Liver (tissue), 3 donors: ENCODE measurements at regions not wholly inside any gene's neighbourhood (a gene's known extent, or its start where the extent isn't known, plus 50 kb on each side); places are given as distances from the start of the nearest gene placed in this dataset.

ENCODE experiments used
- EGR1 ChIP-seq, 2 donors: IDR thresholded peaks; 2 replicates each; pipeline ENCODE4 v1.6.1; 2016 to 2018; ENCODE audit warnings: antibody characterized with exemption in 2 of 2, low read depth in 2 of 2
- FOXA1 ChIP-seq: IDR thresholded peaks from 2 replicates; pipeline ENCODE4 v1.6.1; 2016; ENCODE audit warnings: antibody characterized with exemption
- HNF4G ChIP-seq: IDR thresholded peaks from 2 replicates; pipeline ENCODE4 v1.6.1; 2016; ENCODE audit warnings: antibody characterized with exemption
- JUND ChIP-seq, 2 donors: IDR thresholded peaks; 2 replicates each; pipeline ENCODE4 v1.6.1; 2016; ENCODE audit warnings: antibody characterized with exemption in 2 of 2
- RAD21 ChIP-seq, 2 donors: IDR thresholded peaks; 2 replicates each; pipeline ENCODE4 v1.6.1; 2016; ENCODE audit warnings: antibody characterized with exemption in 2 of 2, mild to moderate bottlenecking in 2 of 2
- SP1 ChIP-seq: IDR thresholded peaks from 2 replicates; pipeline ENCODE4 v1.6.1; 2018; ENCODE audit warnings: antibody characterized with exemption, mild to moderate bottlenecking
- YY1 ChIP-seq: IDR thresholded peaks from 2 replicates; pipeline ENCODE4 v1.6.1; 2016; ENCODE audit warnings: antibody characterized with exemption, mild to moderate bottlenecking
- TF ChIP-seq, protein P1 (sequence below): fragments of 150-350 bp; IDR thresholded peaks from 2 replicates; pipeline ENCODE4 v1.5.1; 2017; ENCODE audit warnings: improper control_type of control experiment, low read depth, low read length; ENCODE audit not compliant: missing input control
- donor health status: healthy.
- donor health status: healthy.

GRCh38 chr2:204251158-204251997 lies 293.9 kb upstream of the PARD3B start:
- TF ChIP-seq EGR1 (IDR thresholded peaks at IDR 0.05; ENCODE audit: low read depth in 2 of 2) = no peak
- TF ChIP-seq, protein P1, sequence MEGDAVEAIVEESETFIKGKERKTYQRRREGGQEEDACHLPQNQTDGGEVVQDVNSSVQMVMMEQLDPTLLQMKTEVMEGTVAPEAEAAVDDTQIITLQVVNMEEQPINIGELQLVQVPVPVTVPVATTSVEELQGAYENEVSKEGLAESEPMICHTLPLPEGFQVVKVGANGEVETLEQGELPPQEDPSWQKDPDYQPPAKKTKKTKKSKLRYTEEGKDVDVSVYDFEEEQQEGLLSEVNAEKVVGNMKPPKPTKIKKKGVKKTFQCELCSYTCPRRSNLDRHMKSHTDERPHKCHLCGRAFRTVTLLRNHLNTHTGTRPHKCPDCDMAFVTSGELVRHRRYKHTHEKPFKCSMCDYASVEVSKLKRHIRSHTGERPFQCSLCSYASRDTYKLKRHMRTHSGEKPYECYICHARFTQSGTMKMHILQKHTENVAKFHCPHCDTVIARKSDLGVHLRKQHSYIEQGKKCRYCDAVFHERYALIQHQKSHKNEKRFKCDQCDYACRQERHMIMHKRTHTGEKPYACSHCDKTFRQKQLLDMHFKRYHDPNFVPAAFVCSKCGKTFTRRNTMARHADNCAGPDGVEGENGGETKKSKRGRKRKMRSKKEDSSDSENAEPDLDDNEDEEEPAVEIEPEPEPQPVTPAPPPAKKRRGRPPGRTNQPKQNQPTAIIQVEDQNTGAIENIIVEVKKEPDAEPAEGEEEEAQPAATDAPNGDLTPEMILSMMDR = no peak
- no peak for TF ChIP-seq HNF4G
- no peak for TF ChIP-seq FOXA1
- TF ChIP-seq SP1 = no peak
- TF ChIP-seq RAD21 (IDR thresholded peaks at IDR 0.05) = no peak
- TF ChIP-seq YY1 = no peak
- no peak for TF ChIP-seq JUND (IDR thresholded peaks at IDR 0.05)
